GM19468 (cell line): ENCODE measurements at regions not wholly inside any gene's neighbourhood (a gene's known extent, or its start where the extent isn't known, plus 50 kb on each side); places are given as distances from the start of the nearest gene placed in this dataset.
"Not testable (repeated sequence)": the region's sequence is repeated elsewhere in the genome, so short reads cannot be mapped to it uniquely, and the experiment has no call there.

Source experiments
- ATAC-seq: cut with Tn5 transposase; IDR thresholded peaks from one replicate; pipeline ENCODE4 v1.9.1; 2021; ENCODE audit warnings: mild to moderate bottlenecking, moderate library complexity, moderate number of reproducible peaks; ENCODE audit not compliant: unreplicated experiment; ENCODE audit errors: extremely low read depth

GRCh38 chr3:159323848-159324247 lies 522.0 kb downstream of the MFSD1 start:
- ATAC-seq = no peak

DNA sequence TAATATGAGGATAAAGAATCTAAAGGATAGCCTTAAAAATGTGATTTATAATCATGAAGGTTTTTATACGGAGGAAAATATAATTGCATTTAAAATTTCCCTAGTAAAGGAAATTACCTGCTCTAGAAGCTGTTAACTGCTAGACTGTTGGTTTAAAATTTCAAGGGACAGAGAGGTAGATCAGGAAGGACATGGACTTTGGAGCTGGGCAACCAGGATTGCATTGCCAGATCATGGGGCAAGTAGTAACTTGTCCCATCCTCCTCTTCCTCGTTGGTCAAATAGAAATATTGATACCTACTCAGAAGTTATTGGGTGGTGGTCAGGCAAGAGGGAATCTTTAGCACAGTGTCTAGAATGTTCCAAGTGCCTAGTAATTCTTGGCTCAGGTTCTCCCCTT lies 525.1 kb downstream of the MFSD1 start:
- no peak for ATAC-seq

DNA sequence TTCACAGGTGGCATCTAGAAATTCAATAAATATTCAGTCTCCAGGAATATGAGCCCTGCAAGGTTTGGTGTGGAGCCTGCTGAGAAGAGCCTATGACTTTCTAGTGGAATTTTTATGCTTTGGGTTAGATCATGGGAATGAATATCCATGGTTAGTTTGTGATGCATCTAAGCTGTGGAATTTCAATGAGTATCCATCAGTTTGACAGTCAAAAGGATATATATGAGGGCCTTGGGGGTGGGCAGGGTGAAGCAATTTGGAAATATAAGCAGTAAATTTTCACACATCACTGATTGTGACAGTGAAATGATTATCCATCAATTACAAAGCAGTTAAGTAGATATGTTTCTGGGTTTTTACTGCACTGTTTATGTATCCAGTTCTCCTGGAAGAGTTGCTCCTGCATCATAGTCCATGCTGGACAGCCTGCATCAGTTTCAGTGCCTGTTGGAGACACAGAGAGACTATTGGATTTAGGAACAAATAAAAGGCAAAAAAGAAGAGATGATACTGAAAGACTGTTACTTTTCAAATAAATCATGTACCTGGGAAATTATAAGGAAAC lies 530.8 kb downstream of the MFSD1 start:
- ATAC-seq = no peak

DNA sequence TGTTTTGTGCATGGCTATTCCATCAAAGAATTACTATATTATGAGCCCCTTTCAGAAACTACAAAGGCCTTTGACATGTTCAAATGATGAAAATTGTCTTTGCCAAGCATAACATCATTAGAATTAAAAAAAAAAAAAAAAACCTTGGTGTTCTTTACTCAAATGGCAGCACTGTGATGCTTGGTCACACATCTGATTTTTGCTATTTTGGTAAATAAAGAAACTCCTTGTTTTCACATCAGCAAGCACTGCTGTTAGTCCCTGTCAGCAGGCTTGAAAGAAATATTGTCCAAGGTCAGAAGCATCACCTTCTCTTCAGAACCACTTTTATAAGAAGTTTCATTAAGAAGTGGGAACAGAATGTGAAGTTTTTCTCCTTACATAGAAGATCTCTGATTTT lies 537.3 kb downstream of the MFSD1 start:
- ATAC-seq = no peak

DNA sequence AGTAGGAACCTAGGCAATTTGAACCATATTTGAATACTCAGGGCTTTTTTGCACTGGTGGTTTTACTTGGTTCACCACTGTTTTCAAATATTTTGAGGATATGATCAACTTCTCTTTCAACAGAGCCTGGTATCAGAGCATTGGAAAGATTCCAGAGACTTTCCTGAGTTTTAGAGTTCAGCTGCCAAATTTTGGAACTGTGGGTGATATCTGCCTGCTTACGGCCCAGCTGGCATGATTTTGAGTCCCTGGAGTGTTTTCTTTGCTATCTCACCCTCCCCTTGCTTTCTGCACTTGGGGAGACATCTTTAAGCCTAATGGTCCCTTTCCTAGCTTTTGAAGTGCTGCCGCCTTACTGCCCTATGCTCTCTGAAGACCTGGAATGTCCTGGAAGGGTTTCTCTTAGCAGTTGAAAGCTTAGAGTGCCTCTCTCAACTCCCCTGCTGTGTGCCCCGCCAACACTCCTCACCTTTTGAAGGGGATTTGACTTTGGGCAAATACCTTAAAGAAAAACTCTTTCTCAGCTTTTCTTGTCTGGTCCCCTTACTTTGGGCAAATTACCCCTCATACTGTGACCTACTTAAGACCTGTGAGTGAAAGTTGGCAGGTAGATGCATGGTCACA lies 539.1 kb downstream of the MFSD1 start:
- no peak for ATAC-seq

DNA sequence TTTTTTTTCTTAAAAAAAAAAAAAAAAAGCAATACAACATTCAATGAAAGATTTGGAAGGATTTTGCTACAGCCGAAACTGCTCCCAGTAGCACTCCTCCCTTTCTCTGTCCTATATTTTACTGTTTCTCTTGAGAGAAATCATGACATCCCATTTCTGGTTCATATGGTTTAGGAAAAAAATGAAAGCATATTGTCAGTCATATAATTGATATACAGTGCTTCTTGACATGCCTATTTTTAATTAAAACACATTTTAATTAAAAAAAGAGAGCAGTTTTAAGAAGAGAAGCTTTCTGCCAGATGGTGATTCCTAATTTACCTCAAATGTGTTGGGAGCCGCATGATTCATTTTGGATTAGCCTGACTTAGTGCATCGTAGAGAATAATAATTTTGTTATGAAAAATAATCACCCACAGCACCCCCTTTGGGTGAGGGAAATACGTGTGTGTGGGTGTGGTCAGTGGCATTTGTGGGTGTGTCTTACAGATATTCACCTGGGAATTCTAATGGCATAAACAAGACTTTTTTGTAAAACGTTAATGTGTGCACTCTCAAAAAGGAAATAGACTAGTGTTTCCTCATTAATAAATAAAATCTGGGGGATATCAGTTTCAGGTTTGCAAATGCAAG lies 544.5 kb downstream of the MFSD1 start:
- ATAC-seq = no peak

- ATAC-seq = no peak
These were observed 546.6 kb downstream of the MFSD1 start for GRCh38 chr3:159348431-159348830.

GRCh38 chr3:159356606-159357005 lies 554.8 kb downstream of the MFSD1 start:
- ATAC-seq = no peak

- ATAC-seq = no peak
These were observed 562.7 kb downstream of the MFSD1 start for GRCh38 chr3:159364511-159364910.

DNA sequence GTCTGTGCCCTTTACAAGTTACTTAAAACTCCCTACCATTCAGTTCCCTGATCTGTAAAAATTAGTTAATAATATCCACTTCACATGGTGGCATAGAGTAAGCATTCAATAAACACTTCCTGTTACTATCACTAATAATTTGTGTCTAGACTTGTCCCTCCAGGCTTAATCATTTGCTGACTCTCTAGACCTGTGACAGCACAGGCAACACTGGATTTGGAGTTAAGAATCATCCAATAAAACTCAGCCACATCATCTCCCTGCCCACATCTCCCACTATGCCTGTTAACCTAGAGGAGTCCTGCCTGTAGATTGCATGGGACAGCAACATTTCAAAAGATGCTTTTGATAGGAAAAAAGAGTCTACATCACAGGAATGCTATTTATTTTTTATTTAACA lies 564.6 kb downstream of the MFSD1 start:
- ATAC-seq = no peak

DNA sequence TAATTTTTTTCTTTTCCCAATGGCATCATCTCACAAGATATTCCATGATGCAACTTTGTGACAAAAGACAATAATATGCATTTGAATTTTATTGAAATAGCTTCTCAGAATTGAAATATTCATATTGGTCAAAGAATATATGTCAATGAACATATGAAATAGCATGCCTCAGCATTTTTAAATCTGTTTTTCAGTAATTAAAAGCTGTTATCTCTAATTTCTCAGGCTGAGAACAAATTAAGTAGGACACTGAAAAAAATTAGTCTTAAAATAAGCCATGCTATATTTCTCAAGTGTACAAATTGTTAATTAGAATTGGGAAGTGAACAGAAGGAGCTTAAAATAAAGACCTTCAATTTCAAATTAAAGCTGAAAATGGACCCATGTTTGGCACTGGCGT lies 570.1 kb downstream of the MFSD1 start:
- ATAC-seq = no peak

DNA sequence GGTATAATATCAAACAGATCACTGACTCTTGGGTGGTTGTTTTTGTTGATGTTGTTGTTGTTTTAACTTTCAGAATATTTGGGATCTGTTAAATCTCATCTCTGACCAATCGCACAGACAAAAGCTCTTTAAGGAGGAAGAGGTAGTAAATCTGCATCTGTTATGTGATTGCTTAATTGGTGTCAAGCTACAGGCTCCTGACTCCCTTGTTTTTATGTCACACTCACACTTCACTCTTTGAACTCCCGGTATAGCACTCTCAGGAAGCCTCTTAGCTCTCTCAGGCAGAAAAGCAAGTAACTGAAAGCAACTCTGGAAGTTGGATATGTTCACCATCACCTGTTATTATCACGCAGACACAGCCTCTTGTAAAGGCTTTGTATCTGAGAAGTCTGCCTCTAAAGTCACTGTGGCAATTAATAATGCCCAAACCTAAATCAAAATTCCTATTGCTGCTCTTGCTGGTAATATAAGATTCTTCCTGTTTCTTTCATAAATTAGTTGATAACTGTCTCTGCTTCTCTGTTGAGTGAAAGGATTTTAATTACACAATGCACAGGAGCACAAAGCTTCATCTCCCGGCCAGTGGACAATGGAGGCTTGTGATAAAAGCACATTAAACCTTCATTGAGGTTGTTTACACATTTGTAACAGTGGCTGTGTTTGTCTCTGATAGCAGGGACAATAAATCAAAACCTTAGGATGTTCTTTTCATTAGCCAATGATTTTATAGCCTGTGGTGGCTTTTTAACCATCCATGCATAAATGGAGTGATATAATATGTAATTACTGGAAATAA lies 576.7 kb downstream of the MFSD1 start:
- no peak for ATAC-seq

GRCh38 chr3:159380891-159381290 lies 579.0 kb downstream of the MFSD1 start:
- no peak for ATAC-seq

DNA sequence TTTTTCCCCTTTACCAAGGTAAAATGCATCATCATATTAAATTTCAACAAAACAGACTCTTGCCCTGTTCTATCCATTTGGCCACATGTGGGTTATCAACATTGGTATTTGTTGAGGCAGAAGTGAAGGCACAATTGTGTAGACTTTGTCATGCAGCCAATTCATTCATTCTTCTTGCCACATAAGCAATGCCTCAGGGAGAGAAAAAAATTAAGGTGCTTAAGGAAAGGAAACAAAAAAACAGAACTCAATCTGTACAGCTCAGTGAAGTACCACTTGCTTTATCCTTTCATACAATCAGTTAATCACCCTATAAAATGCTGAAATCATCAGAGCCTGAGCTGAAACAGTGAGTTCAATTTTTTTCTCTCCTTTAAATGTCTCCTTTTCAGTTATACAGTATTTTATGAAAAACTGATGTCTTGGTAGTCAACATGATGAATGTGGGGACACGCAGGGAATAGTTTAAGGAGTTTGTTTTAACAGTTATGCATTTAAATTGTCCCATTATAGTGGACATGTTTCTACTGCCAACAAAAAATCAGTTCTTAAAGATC lies 588.9 kb downstream of the MFSD1 start:
- ATAC-seq = no peak

DNA sequence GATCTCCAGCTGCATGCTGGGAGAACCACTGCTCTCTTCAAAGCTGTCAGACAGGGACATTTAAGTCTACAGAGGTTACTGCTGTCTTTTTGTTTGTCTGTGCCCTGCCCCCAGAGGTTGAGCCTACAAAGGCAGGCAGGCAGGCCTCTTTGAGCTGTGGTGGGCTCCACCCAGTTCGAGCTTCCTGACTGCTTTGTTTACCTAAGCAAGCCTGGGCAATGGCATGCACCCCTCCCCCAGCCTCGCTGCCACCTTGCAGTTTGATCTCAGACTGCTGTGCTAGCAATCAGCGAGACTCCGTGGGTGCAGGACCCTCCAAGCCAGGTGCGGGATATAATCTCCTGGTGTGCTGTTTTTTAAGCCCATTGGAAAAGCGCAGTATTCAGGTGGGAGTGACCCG lies 591.0 kb upstream of the IL12A start:
- ATAC-seq = not testable (repeated sequence)

GRCh38 chr3:159401069-159401468 lies 587.6 kb upstream of the IL12A start:
- no peak for ATAC-seq

- ATAC-seq = not testable (repeated sequence)
These were observed 578.9 kb upstream of the IL12A start for GRCh38 chr3:159409711-159410110.

DNA sequence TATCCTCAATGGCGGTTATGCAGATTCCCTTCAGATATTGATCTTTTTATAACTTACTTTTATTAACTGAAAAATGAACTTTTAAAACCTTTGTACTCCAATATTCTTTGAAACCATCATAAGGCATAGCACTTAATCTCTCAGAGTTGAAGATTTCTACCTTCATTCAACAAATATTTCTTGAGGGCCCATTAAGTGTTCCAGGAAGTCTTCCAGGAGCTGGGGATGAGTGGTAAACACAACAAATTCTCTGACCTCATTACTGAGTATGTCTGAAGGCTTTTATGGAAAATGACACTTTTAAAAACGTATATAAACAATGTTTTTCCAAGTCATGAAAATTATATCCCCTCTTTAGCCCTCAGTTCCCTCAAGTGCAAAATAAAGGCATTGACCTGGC lies 575.3 kb upstream of the IL12A start:
- no peak for ATAC-seq

- no peak for ATAC-seq
These were observed 571.8 kb upstream of the IL12A start for GRCh38 chr3:159416856-159417255.

- ATAC-seq = no peak
These were observed 570.9 kb upstream of the IL12A start for GRCh38 chr3:159417761-159418160.
